GM21619 (cell line): ENCODE measurements at regions not wholly inside any gene's neighbourhood (a gene's known extent, or its start where the extent isn't known, plus 50 kb on each side); places are given as distances from the start of the nearest gene placed in this dataset.

Experiments used
- ATAC-seq: cut with Tn5 transposase; IDR thresholded peaks from one replicate; pipeline ENCODE4 v1.9.1; 2021; ENCODE audit not compliant: unreplicated experiment

GRCh38 chr1:218525451-218526197 is 180.5 kb downstream of the TGFB2 start:
- no peak for ATAC-seq

DNA sequence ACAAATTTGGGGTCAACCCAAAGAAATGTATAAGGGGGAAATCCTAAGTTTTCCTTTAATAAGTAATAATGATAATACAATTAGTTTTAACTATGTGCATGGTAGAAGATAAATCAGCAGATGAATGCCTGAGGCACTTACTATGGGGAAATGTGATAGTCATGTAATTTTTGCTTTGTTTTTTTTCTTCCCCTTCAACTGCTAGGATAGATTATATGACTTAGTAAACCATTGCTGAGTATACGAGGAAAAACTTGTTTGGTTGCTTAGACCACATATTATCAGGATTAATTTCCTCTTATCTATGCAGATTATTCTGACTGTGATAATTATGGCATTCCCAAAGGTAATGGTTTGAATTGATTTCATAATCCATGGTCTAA is 181.1 kb downstream of the TGFB2 start:
- no peak for ATAC-seq

DNA sequence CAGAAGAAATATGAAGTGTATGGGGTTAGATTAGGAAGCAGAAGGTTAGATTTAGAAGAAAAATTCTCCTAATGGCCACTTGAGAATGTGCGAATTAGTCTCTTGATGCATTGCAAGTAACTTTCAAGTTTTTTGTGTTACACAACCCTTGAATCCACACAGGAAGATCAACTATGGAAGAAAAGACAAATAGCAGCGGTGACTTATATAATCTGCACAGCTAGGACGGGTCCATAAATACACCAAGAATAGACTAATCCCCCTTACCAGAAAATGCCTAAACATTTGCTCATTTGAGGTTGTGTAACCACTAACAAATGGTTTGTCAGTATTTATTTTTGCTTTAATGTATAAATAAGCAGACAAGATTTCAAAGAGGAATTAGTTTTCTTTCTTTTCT is 182.6 kb downstream of the TGFB2 start:
- no peak for ATAC-seq

- ATAC-seq: no peak
Observed at GRCh38 chr1:218529646-218530300, 184.6 kb downstream of the TGFB2 start.

DNA sequence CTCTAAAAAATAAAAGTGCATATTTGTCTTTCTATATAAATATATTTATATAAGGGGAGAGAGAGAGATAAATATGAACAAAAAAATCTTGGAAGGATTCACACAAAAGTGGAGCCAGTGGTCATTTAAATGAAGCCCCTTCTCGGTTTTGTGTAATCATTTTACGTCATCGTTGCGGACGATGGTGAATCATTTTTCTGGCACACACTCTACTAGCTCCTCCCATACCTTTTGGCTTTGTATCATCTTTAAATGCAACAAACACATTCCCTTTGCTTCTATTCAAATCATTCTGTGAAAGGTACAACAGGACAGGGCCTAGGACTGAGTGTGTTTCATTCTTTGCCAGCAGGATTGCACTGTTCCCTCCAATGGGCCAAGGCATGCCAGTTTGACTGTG is 186.8 kb downstream of the TGFB2 start:
- ATAC-seq: no peak

DNA sequence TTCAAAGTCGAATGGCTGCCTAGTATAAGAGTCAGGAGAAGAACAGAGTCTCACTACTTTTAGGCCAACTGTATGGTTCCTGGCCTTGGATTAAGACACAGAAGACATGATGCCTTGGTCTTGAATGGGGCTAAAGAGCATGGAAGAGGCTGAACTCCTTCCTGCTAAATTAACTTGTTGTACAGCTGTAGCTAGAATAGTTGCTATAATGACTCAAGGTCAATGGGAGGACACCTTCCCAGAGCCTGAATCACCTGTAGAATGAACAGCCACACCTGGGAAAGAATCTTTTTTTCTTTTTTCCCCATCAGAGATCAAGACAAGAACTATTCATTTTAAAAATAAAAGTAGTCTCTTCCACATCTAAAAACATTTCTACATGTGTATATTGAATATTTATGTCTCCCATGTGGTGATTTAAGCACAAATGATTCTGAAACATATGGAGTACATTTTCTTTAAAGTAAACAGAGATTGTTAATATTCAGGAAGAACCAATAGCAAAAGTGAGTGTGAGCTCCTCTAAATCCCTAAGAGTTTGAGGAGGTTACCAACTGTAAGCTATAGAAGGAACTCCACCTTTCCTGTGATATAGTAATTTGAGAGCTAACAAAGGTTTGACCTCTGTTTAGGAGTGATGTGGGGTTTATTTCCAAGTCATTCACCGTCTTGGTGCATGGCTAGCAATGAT is 191.3 kb downstream of the TGFB2 start:
- no peak for ATAC-seq

GRCh38 chr1:218537122-218537913 is 192.2 kb downstream of the TGFB2 start:
- no peak for ATAC-seq

DNA sequence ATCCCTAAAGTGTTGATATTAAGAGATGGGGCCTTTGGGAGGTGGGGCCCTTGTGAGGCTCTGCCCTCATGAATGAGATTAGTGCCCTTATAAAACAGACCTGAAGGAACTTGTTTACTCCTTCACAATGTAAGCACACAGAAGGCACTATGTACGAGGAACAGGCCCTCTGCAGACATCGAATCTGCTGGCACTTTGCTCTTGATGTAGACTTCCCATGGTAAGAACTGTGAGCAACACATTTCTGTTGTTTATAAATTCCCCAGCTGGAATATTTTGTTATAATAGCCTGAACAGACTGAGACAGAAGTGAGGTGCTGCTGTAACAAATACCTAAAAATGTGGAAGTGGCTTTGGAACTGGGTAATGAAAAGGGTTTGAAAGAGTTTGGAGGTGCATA is 193.2 kb downstream of the TGFB2 start:
- ATAC-seq: no peak

GRCh38 chr1:218546314-218546713 is 201.2 kb downstream of the TGFB2 start:
- ATAC-seq: no peak

GRCh38 chr1:218547957-218548730 is 203.0 kb downstream of the TGFB2 start:
- no peak for ATAC-seq

DNA sequence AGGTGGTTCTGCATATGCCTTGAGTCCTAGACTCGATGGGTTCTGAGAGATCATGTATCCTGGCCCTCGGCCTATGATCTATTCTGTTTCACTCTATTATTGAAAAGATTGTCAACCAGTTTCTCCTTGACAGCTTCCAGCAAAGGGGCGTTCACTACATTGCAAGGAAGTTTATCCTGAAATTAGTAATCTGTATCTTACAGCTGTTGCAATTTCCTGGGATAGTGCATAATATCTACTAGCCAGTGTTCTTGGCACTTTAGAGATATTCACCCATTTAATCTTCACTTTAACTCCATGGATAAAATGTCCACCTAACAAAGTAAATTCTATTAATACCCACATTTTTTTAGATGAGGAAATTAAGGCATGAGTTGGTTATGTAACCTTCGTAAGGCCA is 203.6 kb downstream of the TGFB2 start:
- ATAC-seq: no peak

DNA sequence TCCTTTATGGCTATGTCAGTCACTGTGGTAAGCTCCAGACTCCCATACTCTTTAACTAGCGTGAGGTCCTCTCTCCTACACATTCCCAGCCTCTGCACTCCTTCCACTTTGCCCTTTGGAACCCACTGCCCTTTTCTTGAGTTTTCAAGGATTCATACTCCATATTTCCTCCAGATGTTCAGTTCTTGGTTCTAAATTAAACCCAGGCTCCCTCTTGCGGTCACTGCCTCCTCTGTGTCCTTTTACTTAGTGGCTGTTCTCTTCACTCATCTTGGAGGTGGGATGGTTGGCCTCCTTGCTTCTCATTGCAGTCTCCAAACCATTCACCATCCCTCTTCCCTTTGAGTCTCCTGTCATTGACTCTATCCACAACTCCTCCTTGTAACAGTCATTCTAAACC is 208.1 kb downstream of the TGFB2 start:
- ATAC-seq: no peak

DNA sequence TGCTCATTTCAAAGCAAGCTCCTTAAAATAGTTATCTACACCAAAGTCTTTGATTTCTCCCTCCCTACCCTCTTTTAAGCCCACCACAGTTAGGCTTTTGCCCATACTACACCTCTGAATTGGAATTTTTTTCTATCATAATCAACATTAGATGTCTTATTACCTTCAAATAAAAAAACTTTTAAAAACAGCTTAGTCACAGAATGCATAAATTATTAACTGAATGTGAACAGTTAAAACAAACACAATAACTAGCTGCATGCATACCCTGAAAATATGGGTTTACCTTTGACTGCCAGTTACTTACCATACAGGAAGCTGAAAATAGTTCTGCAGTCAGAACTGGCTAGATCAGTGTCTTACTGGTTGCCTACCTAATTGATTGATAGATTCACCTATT is 210.9 kb downstream of the TGFB2 start:
- no peak for ATAC-seq

DNA sequence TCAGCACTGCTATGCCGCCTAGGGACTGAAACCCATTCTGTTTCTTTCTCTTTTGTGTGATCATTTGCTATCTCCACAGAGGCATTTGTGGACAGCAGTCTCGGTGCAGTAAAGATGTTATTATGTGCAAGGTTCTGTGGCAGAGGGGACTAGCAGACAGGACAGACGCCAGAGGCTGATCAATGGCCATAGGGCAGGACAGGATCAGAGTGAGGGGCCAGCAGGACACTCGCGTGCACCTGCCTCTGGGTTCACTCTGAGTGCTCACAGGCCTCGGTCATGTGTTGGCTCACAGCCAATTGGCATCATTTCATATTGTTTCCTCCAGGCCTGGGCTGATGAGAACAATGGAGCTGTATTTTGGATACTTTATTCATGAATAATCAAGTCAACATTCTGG is 212.6 kb downstream of the TGFB2 start:
- no peak for ATAC-seq

- no peak for ATAC-seq
Observed at GRCh38 chr1:218558271-218558810, 213.2 kb downstream of the TGFB2 start.

DNA sequence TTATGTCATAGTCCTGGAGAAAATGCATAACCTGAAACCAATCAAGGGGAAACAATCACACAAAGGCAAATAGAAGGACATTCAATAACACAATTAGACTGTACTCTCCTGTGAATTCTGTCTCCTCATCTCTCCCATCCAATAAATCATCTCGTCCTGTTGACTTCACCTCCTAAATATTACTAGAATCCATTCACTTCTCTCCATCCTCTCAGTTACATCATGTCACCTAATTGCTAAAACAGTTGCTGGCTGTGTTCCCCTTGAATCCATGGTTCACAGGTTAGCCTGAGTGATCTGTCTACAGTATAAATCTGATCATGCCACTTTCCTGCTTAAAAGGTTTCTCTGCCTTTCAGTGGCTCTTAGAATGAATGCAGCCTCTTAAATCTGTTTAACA is 220.2 kb downstream of the TGFB2 start:
- ATAC-seq: no peak

DNA sequence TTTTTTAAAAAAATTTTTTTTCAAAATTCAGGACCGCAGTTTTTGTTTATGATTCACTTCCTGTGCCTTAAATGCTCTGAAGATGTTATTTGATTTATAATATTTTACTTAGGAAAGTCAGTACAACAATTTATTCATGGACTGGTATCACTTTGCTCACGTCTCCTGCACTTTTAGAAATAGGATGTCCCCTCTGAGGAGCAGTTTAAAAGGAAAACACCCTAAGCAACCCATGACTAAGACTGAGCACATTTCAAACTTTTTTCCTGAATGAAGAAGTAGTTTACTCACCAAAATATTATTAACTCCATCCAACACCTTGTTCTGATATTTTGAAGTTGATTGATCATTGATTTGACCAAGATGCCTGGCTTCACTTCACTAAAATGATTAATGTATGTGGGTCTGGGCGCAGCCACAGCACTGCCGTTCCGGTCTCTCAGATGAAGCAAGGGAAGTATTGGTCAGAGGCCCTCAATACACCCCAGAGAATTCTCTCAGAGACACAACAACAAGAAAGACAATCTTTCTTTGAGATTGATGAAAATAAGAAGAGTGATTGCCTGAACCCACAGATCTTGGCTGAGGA is 223.9 kb downstream of the TGFB2 start:
- no peak for ATAC-seq

GRCh38 chr1:218570456-218570855 is 225.3 kb downstream of the TGFB2 start:
- ATAC-seq: no peak

DNA sequence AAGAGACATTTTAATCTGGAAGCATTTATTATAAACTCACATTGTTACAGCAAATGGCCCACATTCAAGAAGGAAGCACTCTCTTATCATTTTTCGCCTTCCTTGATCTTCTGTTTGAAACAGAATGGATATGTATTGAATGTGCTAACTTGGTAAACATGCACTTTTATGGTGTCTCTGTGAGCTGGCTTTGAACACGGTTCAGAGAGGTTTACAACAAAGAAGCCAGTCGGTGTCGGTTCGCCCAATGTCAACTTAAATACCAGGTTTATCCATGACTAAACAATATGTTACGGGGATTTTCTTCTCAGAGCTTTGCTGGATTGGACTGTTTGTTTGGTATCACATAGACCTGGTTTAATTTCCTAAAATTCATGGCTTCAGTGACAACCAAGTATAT is 226.4 kb downstream of the TGFB2 start:
- no peak for ATAC-seq

DNA sequence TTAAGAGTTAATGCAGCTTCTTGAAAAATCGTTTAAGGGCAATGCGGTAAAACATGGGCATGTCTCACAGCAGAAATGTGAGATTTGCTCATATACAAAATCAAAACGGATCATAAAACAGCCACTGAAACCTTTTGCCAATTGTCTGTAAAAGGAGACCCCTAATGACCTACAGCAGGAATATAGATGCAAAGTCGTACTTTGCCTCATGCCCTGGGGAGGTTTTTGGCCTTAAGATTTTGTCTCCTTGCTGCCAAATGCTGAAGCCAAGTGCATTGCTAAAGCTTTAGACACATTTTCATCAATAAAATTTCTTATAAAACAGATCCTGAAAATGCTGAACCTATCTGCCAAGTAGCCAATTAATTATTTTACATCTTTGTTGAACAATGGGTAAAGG is 226.9 kb downstream of the TGFB2 start:
- no peak for ATAC-seq
